MM.1S (cell line): ENCODE measurements at regions not wholly inside any gene's neighbourhood (a gene's known extent, or its start where the extent isn't known, plus 50 kb on each side); places are given as distances from the start of the nearest gene placed in this dataset.

Source experiments
- EZH2 ChIP-seq: fragments of 300-600 bp; sonication (generic); optimal IDR thresholded peaks from 2 replicates; pipeline ENCODE3; 2017; ENCODE audit warnings: low read depth, mild to moderate bottlenecking, antibody characterized with exemption, low read length, mixed read lengths
- EZH2phosphoT487 ChIP-seq: fragments of 300-600 bp; sonication (generic); IDR thresholded peaks from 2 replicates; pipeline ENCODE4 v1.6.1; 2018; ENCODE audit warnings: antibody characterized with exemption, low read length
- TF ChIP-seq, protein P1 (sequence below): fragments of 300-600 bp; sonication (generic); IDR thresholded peaks from 2 replicates; pipeline ENCODE4 v1.5.1; 2016; ENCODE audit warnings: antibody characterized with exemption, low read length, mixed read lengths

DNA sequence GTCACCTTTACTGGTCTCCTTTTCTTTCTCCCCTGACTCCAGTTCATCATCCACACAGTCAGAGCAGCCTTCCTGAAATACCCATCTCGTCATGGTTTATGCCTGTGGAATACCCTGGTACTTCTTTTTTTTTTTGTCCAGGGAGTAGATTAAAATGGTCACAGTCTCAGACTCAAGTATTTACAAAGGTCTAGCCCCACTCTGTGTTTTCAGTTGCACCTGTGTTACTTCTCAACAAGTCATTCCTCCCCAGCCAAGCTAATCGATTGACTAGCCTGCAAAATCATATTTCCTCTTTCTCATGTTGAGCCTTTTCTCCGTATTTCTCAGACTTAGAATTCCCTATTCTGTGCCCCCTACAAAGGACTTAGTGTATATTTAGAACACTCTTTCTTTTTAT is 155.2 kb upstream of the KCNN2 start:
- TF ChIP-seq, protein P1, sequence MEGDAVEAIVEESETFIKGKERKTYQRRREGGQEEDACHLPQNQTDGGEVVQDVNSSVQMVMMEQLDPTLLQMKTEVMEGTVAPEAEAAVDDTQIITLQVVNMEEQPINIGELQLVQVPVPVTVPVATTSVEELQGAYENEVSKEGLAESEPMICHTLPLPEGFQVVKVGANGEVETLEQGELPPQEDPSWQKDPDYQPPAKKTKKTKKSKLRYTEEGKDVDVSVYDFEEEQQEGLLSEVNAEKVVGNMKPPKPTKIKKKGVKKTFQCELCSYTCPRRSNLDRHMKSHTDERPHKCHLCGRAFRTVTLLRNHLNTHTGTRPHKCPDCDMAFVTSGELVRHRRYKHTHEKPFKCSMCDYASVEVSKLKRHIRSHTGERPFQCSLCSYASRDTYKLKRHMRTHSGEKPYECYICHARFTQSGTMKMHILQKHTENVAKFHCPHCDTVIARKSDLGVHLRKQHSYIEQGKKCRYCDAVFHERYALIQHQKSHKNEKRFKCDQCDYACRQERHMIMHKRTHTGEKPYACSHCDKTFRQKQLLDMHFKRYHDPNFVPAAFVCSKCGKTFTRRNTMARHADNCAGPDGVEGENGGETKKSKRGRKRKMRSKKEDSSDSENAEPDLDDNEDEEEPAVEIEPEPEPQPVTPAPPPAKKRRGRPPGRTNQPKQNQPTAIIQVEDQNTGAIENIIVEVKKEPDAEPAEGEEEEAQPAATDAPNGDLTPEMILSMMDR: no peak
- TF ChIP-seq EZH2: no peak
- no peak for TF ChIP-seq EZH2phosphoT487
